Suprapubic skin (tissue), 2 donors: ENCODE measurements at regions not wholly inside any gene's neighbourhood (a gene's known extent, or its start where the extent isn't known, plus 50 kb on each side); places are given as distances from the start of the nearest gene placed in this dataset.
"Not testable (repeated sequence)": the region's sequence is repeated elsewhere in the genome, so short reads cannot be mapped to it uniquely, and the experiment has no call there.

ENCODE experiments used
- EP300 ChIP-seq: sonication (generic); formaldehyde crosslinking; IDR thresholded peaks from one replicate; pipeline ENCODE4 v1.6.1; 2017; ENCODE audit warnings: antibody characterized with exemption
- POLR2A ChIP-seq, 2 donors: fragments of 450-650 bp; IDR thresholded peaks; one replicate each; pipeline ENCODE4 v1.6.1; 2017; ENCODE audit warnings: antibody characterized with exemption in 2 of 2, mild to moderate bottlenecking in 2 of 2, moderate library complexity in 2 of 2

DNA sequence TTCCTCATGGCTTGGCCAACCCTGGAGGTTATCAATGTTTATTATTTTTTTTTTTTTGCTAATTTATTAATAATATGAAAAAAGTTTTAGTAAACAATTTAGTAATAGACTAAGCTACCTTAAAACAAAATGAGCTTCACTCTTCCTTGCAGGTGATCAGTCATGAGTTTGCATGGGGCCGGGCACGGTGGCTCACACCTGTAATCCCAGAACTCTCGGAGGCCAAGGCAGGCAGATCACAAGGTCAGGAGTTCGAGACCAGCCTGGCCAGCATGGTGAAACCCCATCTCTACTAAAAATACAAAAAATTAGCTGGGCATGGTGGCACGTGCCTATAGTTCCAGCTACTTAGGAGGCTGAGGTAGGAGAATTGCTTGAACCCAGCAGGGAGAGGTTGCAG lies 103.4 kb upstream of the LARP1 start:
- not testable (repeated sequence) for TF ChIP-seq EP300; POLR2A (IDR thresholded peaks at IDR 0.05)
